ENCODE measurements at regions not wholly inside any gene's neighbourhood (a gene's known extent, or its start where the extent isn't known, plus 50 kb on each side); places are given as distances from the start of the nearest gene placed in this dataset.
"Not testable (repeated sequence)": the region's sequence is repeated elsewhere in the genome, so short reads cannot be mapped to it uniquely, and the experiment has no call there.

- Histone ChIP-seq H3K4me1 (peaks cover 6% of the 10 kb centered on the region; the same call in 1 of the 2 replicates), H3K9me3 (no peaks in the 10 kb centered on the region), H4K20me1 (no peaks in the 10 kb centered on the region), H3K36me3 (no peaks in the 10 kb centered on the region), H3K4me2 (no peak overlapping the region), H3K9ac (no peak overlapping the region), H3K27ac (no peak overlapping the region), H3K27me3 (no peaks in the 10 kb centered on the region), H3K4me3 (no peak overlapping the region)
- TF ChIP-seq Cebpa-rat (IDR thresholded peaks at IDR 0.05) = no peak
Measured at GRCh38 chr10:71086439-71087080, 125.8 kb upstream of the UNC5B start.

DNA sequence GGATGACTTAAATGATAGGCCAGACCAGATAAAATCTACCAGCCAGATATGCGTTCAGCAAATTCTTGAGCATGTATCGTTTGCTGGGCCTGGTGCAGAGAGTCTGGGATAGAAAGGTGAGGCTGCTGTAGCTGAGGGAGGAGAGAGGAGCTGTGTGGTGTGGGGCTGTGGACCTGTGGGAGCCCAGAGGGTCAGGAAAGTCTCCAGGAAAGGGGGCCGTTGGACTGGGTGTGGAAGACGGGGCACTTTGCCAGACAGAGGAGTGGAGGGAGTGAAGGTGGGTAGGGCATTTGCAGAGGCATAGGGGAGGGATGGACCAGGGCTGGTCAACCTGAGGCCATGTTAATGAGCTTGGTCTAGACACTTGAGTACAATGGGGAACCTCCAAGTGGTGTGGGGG is 124.7 kb upstream of the UNC5B start:
- no peaks in the 10 kb centered on the region for H3K27me3 ChIP-seq
- H3K4me1 ChIP-seq = no peaks in the 10 kb centered on the region
- TF ChIP-seq Cebpa-rat (IDR thresholded peaks at IDR 0.05) = no peak

GRCh38 chr10:71088054-71088453 is 124.3 kb upstream of the UNC5B start:
- no peak overlapping the region for H3K9ac ChIP-seq
- H3K4me1 ChIP-seq = no peaks in the 10 kb centered on the region
- H3K9me3 ChIP-seq = no peaks in the 10 kb centered on the region
- no peak for TF ChIP-seq Cebpa-rat (IDR thresholded peaks at IDR 0.05)
- H3K4me2 ChIP-seq = no peak overlapping the region
- no peaks in the 10 kb centered on the region for H3K36me3 ChIP-seq
- no peak overlapping the region for H3K27ac ChIP-seq
- no peaks in the 10 kb centered on the region for H4K20me1 ChIP-seq
- H3K27me3 ChIP-seq = no peaks in the 10 kb centered on the region
- H3K4me3 ChIP-seq = no peak overlapping the region

More for the DNA sequence above, 124.7 kb upstream of the UNC5B start:
- Histone ChIP-seq H3K9ac (no peak overlapping the region), H3K9me3 (no peaks in the 10 kb centered on the region), H3K27ac (no peak overlapping the region), H4K20me1 (no peaks in the 10 kb centered on the region), H3K4me2 (no peak overlapping the region), H3K36me3 (no peaks in the 10 kb centered on the region), H3K4me3 (no peak overlapping the region)

- not testable (repeated sequence) for H3K27me3 ChIP-seq, H3K4me2 ChIP-seq, H3K27ac ChIP-seq, H3K36me3 ChIP-seq, H3K4me3 ChIP-seq, H3K9me3 ChIP-seq, H3K4me1 ChIP-seq, H4K20me1 ChIP-seq, H3K9ac ChIP-seq
Measured at GRCh38 chr10:71088578-71088977, 123.8 kb upstream of the UNC5B start.

GRCh38 chr10:71089162-71089561 is 123.2 kb upstream of the UNC5B start:
- Histone ChIP-seq H3K4me2 (no peak overlapping the region), H3K27ac (no peak overlapping the region), H3K9ac (no peak overlapping the region), H3K4me1 (no peaks in the 10 kb centered on the region), H4K20me1 (no peaks in the 10 kb centered on the region), H3K36me3 (no peaks in the 10 kb centered on the region), H3K9me3 (peaks cover 9% of the 10 kb centered on the region), H3K27me3 (no peaks in the 10 kb centered on the region), H3K4me3 (no peak overlapping the region)
- TF ChIP-seq Cebpa-rat (IDR thresholded peaks at IDR 0.05) = no peak

DNA sequence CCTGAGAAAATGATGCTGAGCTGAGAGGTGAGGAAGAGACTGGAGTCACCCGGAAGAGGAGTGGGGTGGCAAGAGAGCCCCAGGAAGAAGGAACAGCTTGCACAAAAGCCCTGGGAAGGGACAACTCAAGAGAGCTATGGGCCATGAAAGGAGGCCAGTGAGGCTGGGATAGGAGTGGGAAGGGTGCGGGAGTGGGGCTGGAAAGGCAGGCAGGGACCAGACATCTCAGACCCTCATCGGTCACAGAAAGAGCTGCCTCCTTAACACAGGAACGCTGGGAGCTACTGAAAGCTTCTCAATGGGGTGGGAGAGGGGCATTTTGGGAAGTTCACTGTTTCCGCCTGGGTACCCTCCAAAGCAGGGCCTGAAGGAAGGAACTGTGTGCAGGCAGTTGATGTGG is 122.0 kb upstream of the UNC5B start:
- H3K27me3 ChIP-seq = no peaks in the 10 kb centered on the region
- H3K36me3 ChIP-seq = no peaks in the 10 kb centered on the region
- H3K9ac ChIP-seq = no peak overlapping the region
- H3K4me3 ChIP-seq = no peak overlapping the region
- H4K20me1 ChIP-seq = no peaks in the 10 kb centered on the region
- no peak overlapping the region for H3K4me2 ChIP-seq
- no peak overlapping the region for H3K27ac ChIP-seq
- H3K9me3 ChIP-seq = peaks cover 16% of the 10 kb centered on the region
- TF ChIP-seq Cebpa-rat (IDR thresholded peaks at IDR 0.05) = no peak
- no peaks in the 10 kb centered on the region for H3K4me1 ChIP-seq

- no peak for TF ChIP-seq Cebpa-rat (IDR thresholded peaks at IDR 0.05)
- H3K4me1 ChIP-seq = no peaks in the 10 kb centered on the region
- peaks cover 16% of the 10 kb centered on the region for H3K9me3 ChIP-seq
- no peaks in the 10 kb centered on the region for H3K27me3 ChIP-seq
- H3K4me3 ChIP-seq = no peak overlapping the region
- no peak overlapping the region for H3K27ac ChIP-seq
- H3K36me3 ChIP-seq = no peaks in the 10 kb centered on the region
- H4K20me1 ChIP-seq = no peaks in the 10 kb centered on the region
- no peak overlapping the region for H3K4me2 ChIP-seq
- H3K9ac ChIP-seq = no peak overlapping the region
Measured at GRCh38 chr10:71090801-71091200, 121.6 kb upstream of the UNC5B start.

GRCh38 chr10:71092812-71093401 is 119.5 kb upstream of the UNC5B start:
- H3K36me3 ChIP-seq = no peaks in the 10 kb centered on the region
- no peak for TF ChIP-seq Cebpa-rat (IDR thresholded peaks at IDR 0.05)
- peaks cover 16% of the 10 kb centered on the region for H3K9me3 ChIP-seq
- no peak overlapping the region for H3K9ac ChIP-seq
- no peak overlapping the region for H3K4me3 ChIP-seq
- no peaks in the 10 kb centered on the region for H3K27me3 ChIP-seq
- H3K4me1 ChIP-seq = no peaks in the 10 kb centered on the region
- no peak overlapping the region for H3K4me2 ChIP-seq
- H4K20me1 ChIP-seq = no peaks in the 10 kb centered on the region
- H3K27ac ChIP-seq = no peak overlapping the region

- Histone ChIP-seq H3K27ac (no peak overlapping the region), H3K9me3 (peaks cover 16% of the 10 kb centered on the region), H3K36me3 (no peaks in the 10 kb centered on the region), H3K4me2 (no peak overlapping the region), H3K9ac (no peak overlapping the region), H3K27me3 (no peaks in the 10 kb centered on the region), H3K4me1 (no peaks in the 10 kb centered on the region), H4K20me1 (no peaks in the 10 kb centered on the region), H3K4me3 (no peak overlapping the region)
- no peak for TF ChIP-seq Cebpa-rat (IDR thresholded peaks at IDR 0.05)
Measured at GRCh38 chr10:71093531-71093930, 118.8 kb upstream of the UNC5B start.

DNA sequence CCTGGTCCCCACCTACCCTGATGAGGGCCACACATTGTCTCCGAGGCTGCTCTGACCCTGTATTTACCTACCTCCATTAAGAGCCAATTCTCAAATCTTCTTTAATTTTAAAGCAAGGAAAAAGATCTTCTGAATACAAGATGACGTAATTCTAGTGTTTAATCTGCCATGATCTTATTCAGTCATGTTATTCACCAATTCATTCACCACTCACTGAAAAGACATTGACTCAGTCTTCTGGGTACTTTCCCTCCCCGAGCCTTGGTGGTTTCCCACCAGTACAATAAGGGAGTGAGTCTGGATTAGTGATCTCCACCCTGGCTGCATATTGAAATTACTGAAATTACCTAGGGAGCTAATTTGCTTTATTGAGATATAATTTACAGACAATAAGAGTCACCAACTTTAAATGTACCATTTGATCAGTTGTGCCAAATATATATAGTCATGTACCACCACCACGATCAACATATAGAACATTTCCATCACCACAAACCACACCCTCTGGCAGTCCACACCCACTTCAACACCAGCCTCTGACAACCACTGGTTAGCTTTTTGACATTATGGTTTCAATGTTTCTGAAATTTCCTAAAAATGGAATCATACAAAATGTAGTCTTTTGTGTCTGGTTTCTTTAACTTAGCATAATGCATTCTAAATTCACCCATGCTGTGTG is 117.5 kb upstream of the UNC5B start:
- no peak for TF ChIP-seq Cebpa-rat (IDR thresholded peaks at IDR 0.05)
- Histone ChIP-seq H3K9me3 (peaks cover 16% of the 10 kb centered on the region), H3K9ac (no peak overlapping the region), H3K27ac (no peak overlapping the region), H3K4me1 (no peaks in the 10 kb centered on the region), H3K36me3 (no peaks in the 10 kb centered on the region), H4K20me1 (no peaks in the 10 kb centered on the region), H3K4me2 (no peak overlapping the region), H3K27me3 (no peaks in the 10 kb centered on the region), H3K4me3 (no peak overlapping the region)

Data from BLaER1 (cell line).